H1 (cell line): ENCODE measurements at regions not wholly inside any gene's neighbourhood (a gene's known extent, or its start where the extent isn't known, plus 50 kb on each side); places are given as distances from the start of the nearest gene placed in this dataset.

ENCODE experiments used
- ATF2 ChIP-seq: IDR thresholded peaks from 2 replicates; pipeline ENCODE4 v1.6.1; 2012; ENCODE audit warnings: low read length, inconsistent platforms
- RNF2 ChIP-seq: fragments of 200-900, 300-1000 bp; sonication (generic); IDR thresholded peaks from 2 replicates; pipeline ENCODE4 v1.7.1; 2016; ENCODE audit warnings: borderline replicate concordance, low read depth, mild to moderate bottlenecking, antibody characterized with exemption, low read length; ENCODE audit not compliant: poor library complexity, severe bottlenecking; ENCODE audit errors: missing control alignments
- SIN3A ChIP-seq, 2 experiments: IDR thresholded peaks in 1 of 2; conservative IDR thresholded peaks in 1 of 2; 2 replicates each; pipeline ENCODE4 v1.6.1; 2011 to 2012; ENCODE audit warnings: low read length in 2 of 2, improper control_type of control experiment in 1 of 2, low read depth in 1 of 2, mild to moderate bottlenecking in 1 of 2
- YY1 ChIP-seq: IDR thresholded peaks from 2 replicates; pipeline ENCODE4 v1.6.1; 2011; ENCODE audit warnings: low read depth, mild to moderate bottlenecking, low read length

GRCh38 chr21:35705888-35706287 lies 354.4 kb downstream of the SETD4 start (continued):
- no peak for TF ChIP-seq SIN3A (conservative IDR thresholded peaks at IDR 0.05 in 1 of 2, IDR thresholded peaks at IDR 0.05 in 1 of 2; ENCODE audit: low read depth in 1 of 2, low read length in 2 of 2)
- no peak for TF ChIP-seq YY1
- no peak for TF ChIP-seq ATF2
- no peak for TF ChIP-seq RNF2
